HG03378 (cell line): ENCODE measurements at regions not wholly inside any gene's neighbourhood (a gene's known extent, or its start where the extent isn't known, plus 50 kb on each side); places are given as distances from the start of the nearest gene placed in this dataset.
"Not testable (repeated sequence)": the region's sequence is repeated elsewhere in the genome, so short reads cannot be mapped to it uniquely, and the experiment has no call there.

Experiments
- ATAC-seq: cut with Tn5 transposase; IDR thresholded peaks from one replicate; pipeline ENCODE4 v1.9.1; 2021; ENCODE audit warnings: mild to moderate bottlenecking, moderate library complexity; ENCODE audit not compliant: unreplicated experiment

- ATAC-seq, result no peak
These were observed 126.5 kb upstream of the MEX3C start for GRCh38 chr18:51323961-51324360.

GRCh38 chr18:51330148-51330547 lies 132.7 kb upstream of the MEX3C start:
- no peak for ATAC-seq

- ATAC-seq, result no peak
These were observed 133.3 kb upstream of the MEX3C start for GRCh38 chr18:51330739-51331138.

- ATAC-seq, result no peak
These were observed 139.9 kb upstream of the MEX3C start for GRCh38 chr18:51337406-51337805.

- ATAC-seq, result no peak
These were observed 142.4 kb upstream of the MEX3C start for GRCh38 chr18:51339856-51340255.

- ATAC-seq, result no peak
These were observed 142.9 kb upstream of the MEX3C start for GRCh38 chr18:51340332-51340731.

- ATAC-seq, result no peak
These were observed 145.3 kb upstream of the MEX3C start for GRCh38 chr18:51342815-51343214.

- ATAC-seq, result no peak
These were observed 148.4 kb upstream of the MEX3C start for GRCh38 chr18:51345848-51346391.

GRCh38 chr18:51346404-51346803 lies 148.9 kb upstream of the MEX3C start:
- ATAC-seq, result no peak

- ATAC-seq, result no peak
These were observed 152.6 kb upstream of the MEX3C start for GRCh38 chr18:51350081-51350480.

GRCh38 chr18:51355841-51356240 lies 158.4 kb upstream of the MEX3C start:
- ATAC-seq, result no peak

- ATAC-seq, result not testable (repeated sequence)
These were observed 162.8 kb upstream of the MEX3C start for GRCh38 chr18:51360301-51360700.

GRCh38 chr18:51361130-51361860 lies 163.8 kb upstream of the MEX3C start:
- ATAC-seq, result peak; percentile 86

GRCh38 chr18:51363384-51363783 lies 165.9 kb upstream of the MEX3C start:
- ATAC-seq, result no peak

GRCh38 chr18:51370996-51371395 lies 173.5 kb upstream of the MEX3C start:
- ATAC-seq, result no peak

GRCh38 chr18:51371929-51372328 lies 174.4 kb upstream of the MEX3C start:
- ATAC-seq, result no peak

- no peak for ATAC-seq
These were observed 184.6 kb upstream of the MEX3C start for GRCh38 chr18:51382081-51382480.

- no peak for ATAC-seq
These were observed 185.6 kb upstream of the MEX3C start for GRCh38 chr18:51383116-51383515.

GRCh38 chr18:51383711-51384110 lies 186.2 kb upstream of the MEX3C start:
- ATAC-seq, result no peak

GRCh38 chr18:51385270-51385669 lies 187.8 kb upstream of the MEX3C start:
- no peak for ATAC-seq

GRCh38 chr18:51390702-51391101 lies 193.2 kb upstream of the MEX3C start:
- no peak for ATAC-seq

- no peak for ATAC-seq
These were observed 193.7 kb upstream of the MEX3C start for GRCh38 chr18:51391215-51391614.

GRCh38 chr18:51391731-51392130 lies 194.2 kb upstream of the MEX3C start:
- ATAC-seq, result no peak
